ENCODE measurements at regions not wholly inside any gene's neighbourhood (a gene's known extent, or its start where the extent isn't known, plus 50 kb on each side); places are given as distances from the start of the nearest gene placed in this dataset.
"Not testable (repeated sequence)": the region's sequence is repeated elsewhere in the genome, so short reads cannot be mapped to it uniquely, and the experiment has no call there.

DNA sequence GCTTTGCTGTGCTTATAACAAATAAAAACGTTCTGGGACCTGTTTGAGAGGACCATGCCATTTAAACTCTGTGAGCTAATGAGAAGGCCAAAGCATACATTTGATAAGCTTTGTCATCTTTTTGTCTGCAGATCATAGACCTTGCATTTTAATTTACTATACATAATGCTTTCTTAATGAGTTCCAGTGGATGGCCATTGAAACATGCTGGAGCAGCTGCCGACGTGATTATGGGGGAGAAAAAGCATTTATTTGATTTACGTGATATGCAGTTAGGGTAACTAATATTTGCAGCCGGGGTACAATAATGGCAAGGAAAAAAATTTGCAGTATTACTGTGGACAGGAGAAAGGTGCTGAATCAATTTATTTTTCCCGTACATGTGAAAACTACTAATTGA, 240.2 kb downstream of the FAT3 start:
- Histone ChIP-seq H2BK15ac (ENCODE audit: low read depth, low read length) (no peak overlapping the region), H4K91ac (ENCODE audit: insufficient read length, low read depth, low read length) (no peak overlapping the region), H2BK5ac (ENCODE audit: insufficient read length, low read length) (no peak overlapping the region), H3K27ac (ENCODE audit: insufficient read length, low read depth, low read length) (no peak overlapping the region), H3K27me3 (ENCODE audit: insufficient read depth, low read length) (no peaks in the 10 kb centered on the region), H4K5ac (ENCODE audit: insufficient read length, low read depth, low read length) (no peak overlapping the region), H3K23me2 (ENCODE audit: insufficient read length, low read depth, low read length, poor library complexity, severe bottlenecking) (no peaks in the 10 kb centered on the region), H4K8ac (replicated peaks; ENCODE audit: insufficient read length, low read depth, low read length) (no peak overlapping the region), H3K14ac (ENCODE audit: insufficient read depth, low read length) (no peak overlapping the region), H3K56ac (ENCODE audit: insufficient read length, low read depth, low read length) (no peak overlapping the region), H2BK20ac (ENCODE audit: low read depth, low read length, poor library complexity, severe bottlenecking) (no peak overlapping the region), H2BK12ac (ENCODE audit: insufficient read length, low read depth, low read length) (no peak overlapping the region), H3K4me2 (ENCODE audit: insufficient read depth, insufficient read length, low read length) (no peak overlapping the region), H3K79me1 (ENCODE audit: insufficient read depth, low read depth, low read length, poor library complexity, severe bottlenecking) (no peaks in the 10 kb centered on the region), H2BK120ac (ENCODE audit: low read depth, low read length, poor library complexity, severe bottlenecking) (no peak overlapping the region), H3K4me1 (ENCODE audit: insufficient read depth, low read length) (peaks cover 8% of the 10 kb centered on the region; the same call in 1 of the 2 replicates), H3K4ac (ENCODE audit: low read depth, low read length) (no peak overlapping the region), H2AK5ac (ENCODE audit: insufficient read length, low read length) (no peak overlapping the region), H3K23ac (ENCODE audit: insufficient read length, low read depth, low read length) (no peak overlapping the region), H3K79me2 (ENCODE audit: insufficient read depth, low read length) (0 out of 2 replicates have a peak, but pooled peaks cover 2% of the 10 kb centered on the region), H4K20me1 (ENCODE audit: control insufficient read depth, insufficient read depth, insufficient read length) (no peaks in the 10 kb centered on the region), H3K18ac (ENCODE audit: insufficient read length, low read depth, low read length) (no peak overlapping the region), H3T11ph (ENCODE audit: low read length) (no peak overlapping the region), H2AFZ (ENCODE audit: low read length) (no peak overlapping the region), H3K9ac (ENCODE audit: extremely low read depth, insufficient read length, low read length) (no peak overlapping the region), H3K9me3 (ENCODE audit: control insufficient read depth, low read depth, low read length) (no peaks in the 10 kb centered on the region)
- Mint-ChIP-seq H3K9me3 (no peaks in the 10 kb centered on the region), H3K4me1 (peaks cover 9 to 12% of the 10 kb centered on the region in 2 experiments), H3K27me3 (ENCODE audit: low read depth) (no peaks in the 10 kb centered on the region), H3K36me3 (ENCODE audit: insufficient read depth in 1 of 3, low read depth in 3 of 3) (no peaks in the 10 kb centered on the region; a peak in 1 of 7 replicates), H3K4me3 (no peak overlapping the region), H3K27ac (no peak overlapping the region)
- no CpG with 5 or more reads among the region's 6 CpGs for WGBS (ENCODE audit: extremely low coverage, insufficient read length, low lambda C conversion rate)
- TF ChIP-seq, protein P1, sequence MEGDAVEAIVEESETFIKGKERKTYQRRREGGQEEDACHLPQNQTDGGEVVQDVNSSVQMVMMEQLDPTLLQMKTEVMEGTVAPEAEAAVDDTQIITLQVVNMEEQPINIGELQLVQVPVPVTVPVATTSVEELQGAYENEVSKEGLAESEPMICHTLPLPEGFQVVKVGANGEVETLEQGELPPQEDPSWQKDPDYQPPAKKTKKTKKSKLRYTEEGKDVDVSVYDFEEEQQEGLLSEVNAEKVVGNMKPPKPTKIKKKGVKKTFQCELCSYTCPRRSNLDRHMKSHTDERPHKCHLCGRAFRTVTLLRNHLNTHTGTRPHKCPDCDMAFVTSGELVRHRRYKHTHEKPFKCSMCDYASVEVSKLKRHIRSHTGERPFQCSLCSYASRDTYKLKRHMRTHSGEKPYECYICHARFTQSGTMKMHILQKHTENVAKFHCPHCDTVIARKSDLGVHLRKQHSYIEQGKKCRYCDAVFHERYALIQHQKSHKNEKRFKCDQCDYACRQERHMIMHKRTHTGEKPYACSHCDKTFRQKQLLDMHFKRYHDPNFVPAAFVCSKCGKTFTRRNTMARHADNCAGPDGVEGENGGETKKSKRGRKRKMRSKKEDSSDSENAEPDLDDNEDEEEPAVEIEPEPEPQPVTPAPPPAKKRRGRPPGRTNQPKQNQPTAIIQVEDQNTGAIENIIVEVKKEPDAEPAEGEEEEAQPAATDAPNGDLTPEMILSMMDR (conservative IDR thresholded peaks at IDR 0.05): no peak
- DNase-seq: no peak

DNA sequence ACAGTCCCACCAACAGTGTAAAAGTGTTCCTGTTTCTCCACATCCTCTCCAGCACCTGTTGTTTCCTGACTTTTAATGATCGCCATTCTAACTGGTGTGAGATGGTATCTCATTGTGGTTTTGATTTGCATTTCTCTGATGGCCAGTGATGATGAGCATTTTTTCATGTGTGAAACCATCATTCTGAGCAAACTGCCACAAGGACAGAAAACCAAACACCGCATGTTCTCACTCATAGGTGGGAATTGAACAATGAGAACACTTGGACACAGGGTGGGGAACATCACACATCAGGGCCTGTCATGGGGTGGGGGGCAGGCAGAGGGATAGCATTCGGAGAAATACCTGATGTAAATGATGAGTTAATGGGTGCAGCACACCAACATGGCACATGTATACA, 240.8 kb downstream of the FAT3 start:
- H2BK5ac ChIP-seq (ENCODE audit: insufficient read length, low read length); H3T11ph ChIP-seq (ENCODE audit: low read length); H4K8ac ChIP-seq (replicated peaks; ENCODE audit: insufficient read length, low read depth, low read length); H3K4me3 Mint-ChIP-seq; H3K27me3 Mint-ChIP-seq (ENCODE audit: low read depth); H3K27ac ChIP-seq (ENCODE audit: insufficient read length, low read depth, low read length); H3K79me2 ChIP-seq (ENCODE audit: insufficient read depth, low read length); H3K36me3 Mint-ChIP-seq (ENCODE audit: insufficient read depth in 1 of 3, low read depth in 3 of 3); H3K9ac ChIP-seq (ENCODE audit: extremely low read depth, insufficient read length, low read length); H3K56ac ChIP-seq (ENCODE audit: insufficient read length, low read depth, low read length); H2AK5ac ChIP-seq (ENCODE audit: insufficient read length, low read length); H3K79me1 ChIP-seq (ENCODE audit: insufficient read depth, low read depth, low read length, poor library complexity, severe bottlenecking); H2BK15ac ChIP-seq (ENCODE audit: low read depth, low read length); H2AFZ ChIP-seq (ENCODE audit: low read length); H3K4ac ChIP-seq (ENCODE audit: low read depth, low read length); DNase-seq; H3K4me1 ChIP-seq (ENCODE audit: insufficient read depth, low read length); H2BK120ac ChIP-seq (ENCODE audit: low read depth, low read length, poor library complexity, severe bottlenecking); H3K18ac ChIP-seq (ENCODE audit: insufficient read length, low read depth, low read length); H3K23me2 ChIP-seq (ENCODE audit: insufficient read length, low read depth, low read length, poor library complexity, severe bottlenecking); H4K20me1 ChIP-seq (ENCODE audit: control insufficient read depth, insufficient read depth, insufficient read length); H2BK12ac ChIP-seq (ENCODE audit: insufficient read length, low read depth, low read length); H3K27me3 ChIP-seq (ENCODE audit: insufficient read depth, low read length); H4K91ac ChIP-seq (ENCODE audit: insufficient read length, low read depth, low read length); H3K9me3 Mint-ChIP-seq; H4K5ac ChIP-seq (ENCODE audit: insufficient read length, low read depth, low read length); H2BK20ac ChIP-seq (ENCODE audit: low read depth, low read length, poor library complexity, severe bottlenecking); H3K9me3 ChIP-seq (ENCODE audit: control insufficient read depth, low read depth, low read length); H3K27ac Mint-ChIP-seq; H3K4me2 ChIP-seq (ENCODE audit: insufficient read depth, insufficient read length, low read length); H3K23ac ChIP-seq (ENCODE audit: insufficient read length, low read depth, low read length); H3K14ac ChIP-seq (ENCODE audit: insufficient read depth, low read length): not testable (repeated sequence)
- peaks cover 9 to 12% of the 10 kb centered on the region in 2 experiments for H3K4me1 Mint-ChIP-seq
- WGBS (ENCODE audit: extremely low coverage, insufficient read length, low lambda C conversion rate): no CpG with 5 or more reads among the region's 3 CpGs
